Astrocyte of the spinal cord (primary cell): ENCODE measurements at regions not wholly inside any gene's neighbourhood (a gene's known extent, or its start where the extent isn't known, plus 50 kb on each side); places are given as distances from the start of the nearest gene placed in this dataset.

ENCODE experiments used
- DNase-seq: peaks from one replicate; pipeline ENCODE4 v3.0.0; 2011; ENCODE audit warnings: low read depth, low spot score
- H3K4me3 ChIP-seq: 2 replicates; pipeline ENCODE4 v1.5.1; 2011; ENCODE audit warnings: low read depth, mild to moderate bottlenecking, low read length, moderate library complexity
- CTCF ChIP-seq: IDR thresholded peaks from 2 replicates; pipeline ENCODE4 v1.5.1; 2012; ENCODE audit warnings: low read depth, mild to moderate bottlenecking, low read length, inconsistent platforms
- in situ Hi-C: cut with HindIII; loops from 2 replicates; pipeline ENCODE4 v1.10.0; 2017; ENCODE audit warnings: low sequenced_read_pairs

GRCh38 chr1:168430321-168430720 lies 113.5 kb downstream of the XCL2 start:
- no peak overlapping the region for H3K4me3 ChIP-seq
- no peak for DNase-seq
- in situ Hi-C loops: no loop called here
- no peak for TF ChIP-seq CTCF

- in situ Hi-C loops: no loop called here
- DNase-seq: no peak
- no peak for TF ChIP-seq CTCF
- H3K4me3 ChIP-seq: no peak overlapping the region
Observed at GRCh38 chr1:168428063-168428731, 115.6 kb downstream of the XCL2 start.

- in situ Hi-C loops: no loop called here
- TF ChIP-seq CTCF: no peak
- no peak overlapping the region for H3K4me3 ChIP-seq
- DNase-seq: no peak
Observed at GRCh38 chr1:168427051-168427450, 116.7 kb downstream of the XCL2 start.

- no peak for DNase-seq
- no peak for TF ChIP-seq CTCF
- H3K4me3 ChIP-seq: no peak overlapping the region
- in situ Hi-C loops: no loop called here
Observed at GRCh38 chr1:168424281-168424680, 119.5 kb downstream of the XCL2 start.

- no peak overlapping the region for H3K4me3 ChIP-seq
- in situ Hi-C loops: no loop called here
- no peak for TF ChIP-seq CTCF
- no peak for DNase-seq
Observed at GRCh38 chr1:168422203-168422847, 121.5 kb downstream of the XCL2 start.

- H3K4me3 ChIP-seq: no peak overlapping the region
- in situ Hi-C loops: no loop called here
Observed at GRCh38 chr1:168421399-168422004, 122.3 kb downstream of the XCL2 start.

More at GRCh38 chr1:168421399-168422004, 122.3 kb downstream of the XCL2 start:
- DNase-seq: no peak
- TF ChIP-seq CTCF: no peak
